OCI-LY7 (cell line): ENCODE measurements at regions not wholly inside any gene's neighbourhood (a gene's known extent, or its start where the extent isn't known, plus 50 kb on each side); places are given as distances from the start of the nearest gene placed in this dataset.

Experiments
- CTCF ChIP-seq: fragments of 200-600 bp; sonication (generic); conservative IDR thresholded peaks from 2 replicates; pipeline ENCODE4 v1.5.1; 2014; ENCODE audit warnings: mild to moderate bottlenecking, antibody characterized with exemption, low read length, moderate library complexity, mixed read lengths
- EZH2phosphoT487 ChIP-seq: fragments of 200-600 bp; sonication (generic); IDR thresholded peaks from 2 replicates; pipeline ENCODE4 v1.6.1; 2018; ENCODE audit warnings: low read depth, borderline replicate concordance, mild to moderate bottlenecking, mixed run types, antibody characterized with exemption, low read length, moderate library complexity, mixed read lengths

GRCh38 chr18:56107821-56108477 lies 520.0 kb upstream of the TCF4 start:
- no peak for TF ChIP-seq EZH2phosphoT487
- no peak for TF ChIP-seq CTCF
